SKM-1 treated with dmso at 0.1 percent for 144 hours (cell line): ENCODE measurements at regions not wholly inside any gene's neighbourhood (a gene's known extent, or its start where the extent isn't known, plus 50 kb on each side); places are given as distances from the start of the nearest gene placed in this dataset.
"Not testable (repeated sequence)": the region's sequence is repeated elsewhere in the genome, so short reads cannot be mapped to it uniquely, and the experiment has no call there.

Source experiments
- DNase-seq: peaks from one replicate; lab custom pipeline; 2025; ENCODE audit not compliant: unreplicated experiment; lab: John Stamatoyannopoulos, UW

GRCh38 chr14:105853089-105853906, 326.9 kb downstream of the TMEM121 start:
- DNase-seq = no peak

GRCh38 chr14:105853907-105854599, 327.7 kb downstream of the TMEM121 start:
- no peak for DNase-seq

GRCh38 chr14:105854600-105855245, 328.3 kb downstream of the TMEM121 start:
- no peak for DNase-seq

- no peak for DNase-seq
These were observed 329.0 kb downstream of the TMEM121 start for GRCh38 chr14:105855246-105855892.

- no peak for DNase-seq
These were observed 329.7 kb downstream of the TMEM121 start for GRCh38 chr14:105855893-105856675.

GRCh38 chr14:105856676-105857219, 330.4 kb downstream of the TMEM121 start:
- DNase-seq = no peak

- no peak for DNase-seq
These were observed 330.9 kb downstream of the TMEM121 start for GRCh38 chr14:105857220-105857825.

- no peak for DNase-seq
These were observed 331.7 kb downstream of the TMEM121 start for GRCh38 chr14:105857826-105858675.

GRCh38 chr14:105858676-105859025, 332.3 kb downstream of the TMEM121 start:
- DNase-seq = no peak

- DNase-seq = not testable (repeated sequence)
These were observed 332.8 kb downstream of the TMEM121 start for GRCh38 chr14:105859073-105859716.

GRCh38 chr14:105859717-105860614, 333.6 kb downstream of the TMEM121 start:
- DNase-seq = no peak

- no peak for DNase-seq
These were observed 334.5 kb downstream of the TMEM121 start for GRCh38 chr14:105860615-105861580.

GRCh38 chr14:105861985-105862465, 335.6 kb downstream of the TMEM121 start:
- DNase-seq = no peak

- DNase-seq = no peak
These were observed 336.3 kb downstream of the TMEM121 start for GRCh38 chr14:105862581-105863239.

- DNase-seq = no peak
These were observed 337.1 kb downstream of the TMEM121 start for GRCh38 chr14:105863296-105864108.
